ENCODE measurements at regions not wholly inside any gene's neighbourhood (a gene's known extent, or its start where the extent isn't known, plus 50 kb on each side); places are given as distances from the start of the nearest gene placed in this dataset.

GRCh38 chr3:72152551-72153476 is 367.9 kb upstream of the PROK2 start:
- FAIRE-seq (no peak), DNase-seq (ENCODE audit: low spot score) (no peak)

- DNase-seq (ENCODE audit: low spot score): no peak
- no peak for FAIRE-seq
These were observed 366.7 kb upstream of the PROK2 start for GRCh38 chr3:72151465-72152238.

- FAIRE-seq (no peak), DNase-seq (ENCODE audit: low spot score) (no peak)
These were observed 365.9 kb upstream of the PROK2 start for GRCh38 chr3:72150634-72151412.

- DNase-seq (ENCODE audit: low spot score): no peak
- FAIRE-seq: no peak
These were observed 364.8 kb upstream of the PROK2 start for GRCh38 chr3:72149645-72150300.

GRCh38 chr3:72147600-72147999 is 362.7 kb upstream of the PROK2 start:
- no peak for DNase-seq (ENCODE audit: low spot score)
- no peak for FAIRE-seq

- FAIRE-seq (no peak), DNase-seq (ENCODE audit: low spot score) (no peak)
These were observed 360.8 kb upstream of the PROK2 start for GRCh38 chr3:72145506-72146380.

GRCh38 chr3:72144773-72145505 is 360.0 kb upstream of the PROK2 start:
- FAIRE-seq (no peak), DNase-seq (ENCODE audit: low spot score) (no peak)

GRCh38 chr3:72143966-72144717 is 359.2 kb upstream of the PROK2 start:
- DNase-seq (ENCODE audit: low spot score) (no peak), FAIRE-seq (no peak)

GRCh38 chr3:72143322-72143721 is 358.4 kb upstream of the PROK2 start:
- FAIRE-seq (peak; percentile 47), DNase-seq (ENCODE audit: low spot score) (peak; percentile 36)

- FAIRE-seq: no peak
- DNase-seq (ENCODE audit: low spot score): no peak
These were observed 357.1 kb upstream of the PROK2 start for GRCh38 chr3:72142028-72142427.

GRCh38 chr3:72141264-72141663 is 356.3 kb upstream of the PROK2 start:
- FAIRE-seq (no peak), DNase-seq (ENCODE audit: low spot score) (no peak)

GRCh38 chr3:72139316-72139715 is 354.4 kb upstream of the PROK2 start:
- FAIRE-seq (no peak), DNase-seq (ENCODE audit: low spot score) (no peak)

GRCh38 chr3:72137865-72138861 is 353.2 kb upstream of the PROK2 start:
- DNase-seq (ENCODE audit: low spot score): no peak
- FAIRE-seq: no peak

- FAIRE-seq (no peak), DNase-seq (ENCODE audit: low spot score) (no peak)
These were observed 350.7 kb upstream of the PROK2 start for GRCh38 chr3:72135636-72136035.

GRCh38 chr3:72134989-72135451 is 350.1 kb upstream of the PROK2 start:
- no peak for FAIRE-seq
- DNase-seq (ENCODE audit: low spot score): no peak

- no peak for FAIRE-seq
These were observed 348.5 kb upstream of the PROK2 start for GRCh38 chr3:72133329-72134011.

GRCh38 chr3:72131899-72132298 is 347.0 kb upstream of the PROK2 start:
- FAIRE-seq: no peak
- DNase-seq (ENCODE audit: low spot score): no peak

More at GRCh38 chr3:72133329-72134011, 348.5 kb upstream of the PROK2 start:
- DNase-seq (ENCODE audit: low spot score): no peak
